Liver (tissue), 7 donors: ENCODE measurements at regions not wholly inside any gene's neighbourhood (a gene's known extent, or its start where the extent isn't known, plus 50 kb on each side); places are given as distances from the start of the nearest gene placed in this dataset.
A peak's percentile ranks its signal among the peaks of the same experiment; 100 is the strongest.

ENCODE experiments used
- DNase-seq: peaks from one replicate; pipeline ENCODE4 v3.0.0-alpha.2; 2017; ENCODE audit warnings: low spot score
- H3K27ac ChIP-seq, 2 donors: one replicate each; pipeline ENCODE4 v1.7.0; 2013; ENCODE audit warnings: inconsistent platforms in 2 of 2, low read length in 2 of 2, control low read depth in 1 of 2, low read depth in 1 of 2, mild to moderate bottlenecking in 1 of 2
- H3K27me3 ChIP-seq, 4 donors: one replicate each; pipeline versions ENCODE4 v1.6.1 to v1.7.0; 2013; ENCODE audit warnings: low read length in 3 of 4, inconsistent platforms in 1 of 4, mild to moderate bottlenecking in 1 of 4, moderate library complexity in 1 of 4; ENCODE audit not compliant: control insufficient read depth in 4 of 4, insufficient read depth in 4 of 4
- H3K36me3 ChIP-seq, 4 donors: one replicate each; pipeline versions ENCODE4 v1.6.1 to v1.7.0; 2013; ENCODE audit warnings: low read length in 3 of 4, mild to moderate bottlenecking in 3 of 4, low read depth in 1 of 4, moderate library complexity in 1 of 4; ENCODE audit not compliant: control insufficient read depth in 4 of 4, insufficient read depth in 3 of 4
- H3K4me1 ChIP-seq, 4 donors: one replicate each; pipeline versions ENCODE4 v1.6.1 to v1.7.0; 2013; ENCODE audit warnings: low read length in 3 of 4, mild to moderate bottlenecking in 3 of 4, moderate library complexity in 1 of 4; ENCODE audit not compliant: control insufficient read depth in 4 of 4, insufficient read depth in 4 of 4
- H3K4me3 ChIP-seq, 3 donors: one replicate each; pipeline versions ENCODE4 v1.6.1 to v1.7.0; 2013; ENCODE audit warnings: low read length in 3 of 3, control low read depth in 1 of 3, low read depth in 1 of 3, mild to moderate bottlenecking in 1 of 3
- H3K9ac ChIP-seq, 2 donors: one replicate each; pipeline ENCODE4 v1.7.0; 2013; ENCODE audit warnings: low read length in 2 of 2, mild to moderate bottlenecking in 2 of 2, moderate library complexity in 2 of 2, control low read depth in 1 of 2, low read depth in 1 of 2
- H3K9me3 ChIP-seq, 4 donors: one replicate each; pipeline versions ENCODE4 v1.6.1 to v1.7.0; 2013; ENCODE audit warnings: low read length in 3 of 4; ENCODE audit not compliant: control insufficient read depth in 4 of 4
- ATF3 ChIP-seq: IDR thresholded peaks from 2 replicates; pipeline ENCODE4 v1.6.1; 2016; ENCODE audit warnings: antibody characterized with exemption
- EGR1 ChIP-seq, 2 donors: IDR thresholded peaks; 2 replicates each; pipeline ENCODE4 v1.6.1; 2016 to 2018; ENCODE audit warnings: antibody characterized with exemption in 2 of 2, low read depth in 2 of 2
- FOXA1 ChIP-seq: IDR thresholded peaks from 2 replicates; pipeline ENCODE4 v1.6.1; 2016; ENCODE audit warnings: antibody characterized with exemption
- FOXA2 ChIP-seq: IDR thresholded peaks from 2 replicates; pipeline ENCODE4 v1.6.1; 2016; ENCODE audit warnings: antibody characterized with exemption
- GABPA ChIP-seq, 2 donors: IDR thresholded peaks in 1 of 2; conservative IDR thresholded peaks in 1 of 2; 2 replicates each; pipeline ENCODE4 v1.6.1; 2016; ENCODE audit warnings: antibody characterized with exemption in 2 of 2, mild to moderate bottlenecking in 1 of 2, moderate library complexity in 1 of 2
- HNF4A ChIP-seq, 2 donors: conservative IDR thresholded peaks; 2 replicates each; pipeline ENCODE4 v1.6.1; 2016; ENCODE audit warnings: antibody characterized with exemption in 2 of 2, mild to moderate bottlenecking in 2 of 2
- HNF4G ChIP-seq: IDR thresholded peaks from 2 replicates; pipeline ENCODE4 v1.6.1; 2016; ENCODE audit warnings: antibody characterized with exemption
- JUND ChIP-seq, 2 donors: IDR thresholded peaks; 2 replicates each; pipeline ENCODE4 v1.6.1; 2016; ENCODE audit warnings: antibody characterized with exemption in 2 of 2
- MAX ChIP-seq: IDR thresholded peaks from 2 replicates; pipeline ENCODE4 v1.6.1; 2016; ENCODE audit warnings: antibody characterized with exemption
- NR2F2 ChIP-seq: IDR thresholded peaks from 2 replicates; pipeline ENCODE4 v1.6.1; 2016; ENCODE audit warnings: antibody characterized with exemption
- RAD21 ChIP-seq, 2 donors: IDR thresholded peaks; 2 replicates each; pipeline ENCODE4 v1.6.1; 2016; ENCODE audit warnings: antibody characterized with exemption in 2 of 2, mild to moderate bottlenecking in 2 of 2
- REST ChIP-seq: IDR thresholded peaks from 2 replicates; pipeline ENCODE4 v1.6.1; 2016; ENCODE audit warnings: antibody characterized with exemption, mild to moderate bottlenecking
- RXRA ChIP-seq, 2 donors: IDR thresholded peaks; 2 replicates each; pipeline ENCODE4 v1.6.1; 2017 to 2018; ENCODE audit warnings: antibody characterized with exemption in 2 of 2, mild to moderate bottlenecking in 1 of 2
- SP1 ChIP-seq: IDR thresholded peaks from 2 replicates; pipeline ENCODE4 v1.6.1; 2018; ENCODE audit warnings: antibody characterized with exemption, mild to moderate bottlenecking
- TAF1 ChIP-seq: conservative IDR thresholded peaks from 2 replicates; pipeline ENCODE4 v1.6.1; 2016; ENCODE audit warnings: antibody characterized with exemption, mild to moderate bottlenecking
- YY1 ChIP-seq: IDR thresholded peaks from 2 replicates; pipeline ENCODE4 v1.6.1; 2016; ENCODE audit warnings: antibody characterized with exemption, mild to moderate bottlenecking
- ZBTB33 ChIP-seq: IDR thresholded peaks from 2 replicates; pipeline ENCODE4 v1.6.1; 2016; ENCODE audit warnings: antibody characterized with exemption
- WGBS: extraction: QIAGEN DNeasy Blood & Tissue Kit; methylation state at CpG from one replicate; pipeline ENCODE4 v1.1.7; 2013; 5-methylcytosine and 5-hydroxymethylcytosine counted together
- donor health status: healthy.
- donor health status: healthy.
- donor health status: healthy.
- donor health status: healthy.

- Histone ChIP-seq H3K4me1 (peaks cover 0 to 10% (median 9%) of the 10 kb centered on the region in 4 donors), H3K27ac (no peak overlapping the region), H3K27me3 (no peaks in the 10 kb centered on the region), H3K4me3 (no peak overlapping the region), H3K9me3 (no peaks in the 10 kb centered on the region), H3K36me3 (no peaks in the 10 kb centered on the region), H3K9ac (no peak overlapping the region)
- peak; percentile 13 for DNase-seq
- 45% methylated on average over 5 of the region's 5 CpGs for WGBS
- TF ChIP-seq YY1 (no peak), HNF4A (conservative IDR thresholded peaks at IDR 0.05) (peak in 1 of 2 donors; percentile 3), RXRA (IDR thresholded peaks at IDR 0.05) (peak in 1 of 2 donors; percentile 51), ZBTB33 (no peak), TAF1 (no peak), FOXA1 (no peak), SP1 (no peak), NR2F2 (peak; percentile 59), JUND (IDR thresholded peaks at IDR 0.05) (no peak), RAD21 (IDR thresholded peaks at IDR 0.05) (no peak), MAX (no peak)
Measured at GRCh38 chr10:78335691-78336401, 302.2 kb downstream of the RPS24 start.

- no peak overlapping the region for H3K27ac ChIP-seq
- H3K4me3 ChIP-seq: no peak overlapping the region
- no peak for TF ChIP-seq MAX
- no peaks in the 10 kb centered on the region for H3K36me3 ChIP-seq
- H3K9ac ChIP-seq: no peak overlapping the region
- DNase-seq: peak; percentile 14
- no peaks in the 10 kb centered on the region for H3K9me3 ChIP-seq
- peaks cover 0 to 10% (median 9%) of the 10 kb centered on the region in 4 donors for H3K4me1 ChIP-seq
- H3K27me3 ChIP-seq: no peaks in the 10 kb centered on the region
- 78% methylated on average over 2 of the region's 2 CpGs for WGBS
Measured at GRCh38 chr10:78336402-78336791, 302.7 kb downstream of the RPS24 start.

- Histone ChIP-seq H3K4me3 (no peak overlapping the region), H3K9me3 (no peaks in the 10 kb centered on the region), H3K36me3 (no peaks in the 10 kb centered on the region), H3K27me3 (no peaks in the 10 kb centered on the region), H3K4me1 (peaks cover 0 to 10% (median 9%) of the 10 kb centered on the region in 4 donors), H3K27ac (no peak overlapping the region), H3K9ac (no peak overlapping the region)
- no peak for DNase-seq
- WGBS: 81% methylated on average over 4 of the region's 4 CpGs
- TF ChIP-seq HNF4G (no peak), ZBTB33 (no peak), MAX (no peak), YY1 (no peak), EGR1 (IDR thresholded peaks at IDR 0.05; ENCODE audit: low read depth in 2 of 2) (no peak), RXRA (IDR thresholded peaks at IDR 0.05) (no peak), ATF3 (no peak), FOXA2 (no peak), NR2F2 (no peak), JUND (IDR thresholded peaks at IDR 0.05) (no peak), GABPA (IDR thresholded peaks at IDR 0.05 in 1 of 2, conservative IDR thresholded peaks at IDR 0.05 in 1 of 2) (no peak), HNF4A (conservative IDR thresholded peaks at IDR 0.05) (no peak), REST (no peak), FOXA1 (no peak), TAF1 (no peak), SP1 (no peak)
Measured at GRCh38 chr10:78337016-78337415, 303.4 kb downstream of the RPS24 start.
